CD4-positive, alpha-beta memory T cell (primary cell): ENCODE measurements at regions not wholly inside any gene's neighbourhood (a gene's known extent, or its start where the extent isn't known, plus 50 kb on each side); places are given as distances from the start of the nearest gene placed in this dataset.

Experiments
- CTCF ChIA-PET: fragments of 350-600 bp; sonication (Branson Sonifier 250); formaldehyde crosslinking; loops from one replicate; lab custom pipeline; 2021; ENCODE audit warnings: inconsistent platforms; ENCODE audit not compliant: partially characterized antibody; lab: Charles Lee
- POLR2A ChIA-PET: fragments of 350-600 bp; sonication (Branson Sonifier 250); formaldehyde crosslinking; loops from one replicate; lab custom pipeline; 2021; ENCODE audit not compliant: partially characterized antibody; lab: Charles Lee
- DNase-seq, 5 donors: peaks; one replicate each; pipeline versions ENCODE4 v3.0.0 to v3.0.0-alpha.2; 2020 to 2022; ENCODE audit warnings: mixed read lengths in 1 of 5
- H3K27ac ChIP-seq: one replicate; pipeline ENCODE4 v1.7.0; 2013; ENCODE audit warnings: low read depth, low read length
- H3K27me3 ChIP-seq: 2 replicates; pipeline ENCODE4 v1.7.0; 2013; ENCODE audit warnings: mild to moderate bottlenecking, low read length, moderate library complexity; ENCODE audit not compliant: insufficient read depth
- H3K36me3 ChIP-seq: 2 replicates; pipeline ENCODE4 v1.7.0; 2013; ENCODE audit warnings: mild to moderate bottlenecking, low read length, moderate library complexity; ENCODE audit not compliant: insufficient read depth
- H3K4me1 ChIP-seq: 2 replicates; pipeline ENCODE4 v1.7.0; 2013; ENCODE audit warnings: mild to moderate bottlenecking, low read length, moderate library complexity; ENCODE audit not compliant: insufficient read depth
- H3K4me3 ChIP-seq, 2 donors: one replicate each; pipeline ENCODE4 v1.7.0; 2013; ENCODE audit warnings: low read length in 2 of 2, mild to moderate bottlenecking in 1 of 2
- H3K9me3 ChIP-seq, 2 donors: one replicate each; pipeline ENCODE4 v1.7.0; 2013; ENCODE audit warnings: low read length in 2 of 2, control low read depth in 1 of 2; ENCODE audit not compliant: control insufficient read depth in 1 of 2
- H3K27ac Mint-ChIP-seq, 7 donors: one replicate each; pipeline ENCODE4 v1.8.0; 2020 to 2021; ENCODE audit warnings: mixed read lengths in 7 of 7, mild to moderate bottlenecking in 6 of 7, inconsistent platforms in 3 of 7, moderate library complexity in 3 of 7
- H3K27me3 Mint-ChIP-seq, 2 donors: one replicate each; pipeline ENCODE4 v1.8.0; 2020 to 2021; ENCODE audit warnings: mixed read lengths in 2 of 2
- H3K36me3 Mint-ChIP-seq, 2 donors: one replicate each; pipeline ENCODE4 v1.8.0; 2020 to 2021; ENCODE audit warnings: mixed read lengths in 2 of 2, inconsistent platforms in 1 of 2, mild to moderate bottlenecking in 1 of 2
- H3K4me1 Mint-ChIP-seq, 4 donors: one replicate each; pipeline ENCODE4 v1.8.0; 2020 to 2021; ENCODE audit warnings: mixed read lengths in 4 of 4, mild to moderate bottlenecking in 1 of 4
- H3K4me3 Mint-ChIP-seq, 8 donors: one replicate each; pipeline ENCODE4 v1.8.0; 2020 to 2021; ENCODE audit warnings: mixed read lengths in 8 of 8, mild to moderate bottlenecking in 7 of 8, moderate library complexity in 6 of 8, inconsistent platforms in 3 of 8
- H3K9me3 Mint-ChIP-seq, 8 donors: one replicate each; pipeline ENCODE4 v1.8.0; 2020 to 2021; ENCODE audit warnings: mixed read lengths in 8 of 8, mild to moderate bottlenecking in 5 of 8, inconsistent platforms in 3 of 8, moderate library complexity in 1 of 8
- intact Hi-C: fragments of 100-400 bp; cut with micrococcal nuclease; formaldehyde crosslinking; loops from one replicate; pipeline ENCODE4 v1.15.1; 2023

- H3K4me1 Mint-ChIP-seq, result no peaks in the 10 kb centered on the region
- H3K27ac Mint-ChIP-seq, result no peak overlapping the region
These were observed 120.3 kb upstream of the IPO9 start for GRCh38 chr1:201708691-201709090.

GRCh38 chr1:201709564-201710295, 119.2 kb upstream of the IPO9 start:
- no peaks in the 10 kb centered on the region for H3K4me1 Mint-ChIP-seq
- Histone ChIP-seq H3K9me3 (no peaks in the 10 kb centered on the region), H3K4me1 (no peaks in the 10 kb centered on the region), H3K36me3 (no peaks in the 10 kb centered on the region), H3K4me3 (no peak overlapping the region), H3K27me3 (no peaks in the 10 kb centered on the region), H3K27ac (no peak overlapping the region)
- ChIA-PET POLR2A (interaction anchor here (0.5 to 1.0 kb wide), 2 partner anchors 14 to 84 kb away, joined by 3 read pairs; no protein-coding TSS in a partner anchor), CTCF (interaction anchor here (0.6 to 11.6 kb wide), 15 partner anchors 8 to 264 kb away, joined by 3 to 178 read pairs (median 4); no protein-coding TSS in a partner anchor)
- DNase-seq, result peak in 4 of 5 donors; percentile 35 to 41 (median 36)
- H3K27me3 Mint-ChIP-seq, result peaks cover 0 to 2% of the 10 kb centered on the region in 2 donors
- no peaks in the 10 kb centered on the region for H3K9me3 Mint-ChIP-seq
- intact Hi-C loops, result loop anchor here (1.0 kb wide), 1 partner anchor 84 kb away; no protein-coding TSS in a partner anchor
- H3K36me3 Mint-ChIP-seq, result no peaks in the 10 kb centered on the region
- no peak overlapping the region for H3K4me3 Mint-ChIP-seq
- H3K27ac Mint-ChIP-seq, result no peak overlapping the region

More at GRCh38 chr1:201708691-201709090, 120.3 kb upstream of the IPO9 start:
- Mint-ChIP-seq H3K4me3 (no peak overlapping the region), H3K36me3 (no peaks in the 10 kb centered on the region), H3K27me3 (peaks cover 0 to 2% of the 10 kb centered on the region in 2 donors), H3K9me3 (no peaks in the 10 kb centered on the region)
- Histone ChIP-seq H3K4me3 (no peak overlapping the region), H3K27me3 (no peaks in the 10 kb centered on the region), H3K27ac (no peak overlapping the region), H3K4me1 (peaks cover 4% of the 10 kb centered on the region), H3K36me3 (no peaks in the 10 kb centered on the region), H3K9me3 (no peaks in the 10 kb centered on the region)
- ChIA-PET POLR2A (no interaction called here), CTCF (interaction anchor here (0.6 to 11.6 kb wide), 14 partner anchors 9 to 265 kb away, joined by 3 to 178 read pairs (median 4); no protein-coding TSS in a partner anchor)
- intact Hi-C loops, result loop anchor here (1.0 kb wide), 1 partner anchor 85 kb away; no protein-coding TSS in a partner anchor
- DNase-seq, result no peak

GRCh38 chr1:201710632-201711597, 118.0 kb upstream of the IPO9 start:
- H3K36me3 Mint-ChIP-seq, result no peaks in the 10 kb centered on the region
- ChIA-PET CTCF (interaction anchor here (0.7 to 11.6 kb wide), 6 partner anchors 10 to 1345 kb away, joined by 3 to 178 read pairs (median 7); no protein-coding TSS in a partner anchor), POLR2A (no interaction called here)
- Histone ChIP-seq H3K4me1 (no peaks in the 10 kb centered on the region), H3K9me3 (no peaks in the 10 kb centered on the region), H3K27ac (no peak overlapping the region), H3K27me3 (no peaks in the 10 kb centered on the region), H3K36me3 (no peaks in the 10 kb centered on the region), H3K4me3 (no peak overlapping the region)
- intact Hi-C loops, result no loop called here
- H3K9me3 Mint-ChIP-seq, result no peaks in the 10 kb centered on the region
- no peak overlapping the region for H3K27ac Mint-ChIP-seq
- H3K27me3 Mint-ChIP-seq, result no peaks in the 10 kb centered on the region
- no peaks in the 10 kb centered on the region for H3K4me1 Mint-ChIP-seq
- DNase-seq, result no peak
- H3K4me3 Mint-ChIP-seq, result no peak overlapping the region

GRCh38 chr1:201711811-201712210, 117.1 kb upstream of the IPO9 start:
- H3K9me3 ChIP-seq, result no peaks in the 10 kb centered on the region
- no peaks in the 10 kb centered on the region for H3K4me1 Mint-ChIP-seq
- CTCF ChIA-PET, result interaction anchor here (1.1 to 11.6 kb wide), 5 partner anchors 8 to 153 kb away, joined by 3 to 178 read pairs (median 6); no protein-coding TSS in a partner anchor
- no peaks in the 10 kb centered on the region for H3K36me3 Mint-ChIP-seq
- no peak overlapping the region for H3K27ac Mint-ChIP-seq
- H3K27me3 Mint-ChIP-seq, result no peaks in the 10 kb centered on the region
- no peaks in the 10 kb centered on the region for H3K4me1 ChIP-seq
- intact Hi-C loops, result no loop called here
- no peaks in the 10 kb centered on the region for H3K9me3 Mint-ChIP-seq
- H3K4me3 ChIP-seq, result no peak overlapping the region
- POLR2A ChIA-PET, result no interaction called here
- no peak overlapping the region for H3K4me3 Mint-ChIP-seq
- H3K27me3 ChIP-seq, result no peaks in the 10 kb centered on the region
- no peak for DNase-seq
- H3K27ac ChIP-seq, result no peak overlapping the region
- no peaks in the 10 kb centered on the region for H3K36me3 ChIP-seq

- ChIA-PET CTCF (interaction anchor here (0.8 to 11.6 kb wide), 7 partner anchors 8 to 215 kb away, joined by 3 to 178 read pairs (median 5); no protein-coding TSS in a partner anchor), POLR2A (no interaction called here)
- intact Hi-C loops, result no loop called here
- no peaks in the 10 kb centered on the region for H3K36me3 ChIP-seq
- no peak overlapping the region for H3K27ac ChIP-seq
- no peak for DNase-seq
- no peaks in the 10 kb centered on the region for H3K9me3 Mint-ChIP-seq
- no peak overlapping the region for H3K4me3 ChIP-seq
- H3K4me3 Mint-ChIP-seq, result no peak overlapping the region
- no peaks in the 10 kb centered on the region for H3K27me3 Mint-ChIP-seq
- no peaks in the 10 kb centered on the region for H3K36me3 Mint-ChIP-seq
- H3K4me1 ChIP-seq, result no peaks in the 10 kb centered on the region
- H3K27me3 ChIP-seq, result no peaks in the 10 kb centered on the region
- H3K4me1 Mint-ChIP-seq, result no peaks in the 10 kb centered on the region
- no peaks in the 10 kb centered on the region for H3K9me3 ChIP-seq
- H3K27ac Mint-ChIP-seq, result no peak overlapping the region
These were observed 116.4 kb upstream of the IPO9 start for GRCh38 chr1:201712387-201713085.

- Histone ChIP-seq H3K27me3 (no peaks in the 10 kb centered on the region), H3K9me3 (no peaks in the 10 kb centered on the region), H3K27ac (no peak overlapping the region), H3K4me3 (no peak overlapping the region), H3K36me3 (no peaks in the 10 kb centered on the region), H3K4me1 (no peaks in the 10 kb centered on the region)
- ChIA-PET CTCF (interaction anchor here (0.8 to 11.6 kb wide), 6 partner anchors 8 to 216 kb away, joined by 3 to 178 read pairs (median 5); no protein-coding TSS in a partner anchor), POLR2A (no interaction called here)
- no peaks in the 10 kb centered on the region for H3K27me3 Mint-ChIP-seq
- intact Hi-C loops, result no loop called here
- H3K36me3 Mint-ChIP-seq, result no peaks in the 10 kb centered on the region
- H3K27ac Mint-ChIP-seq, result peak overlapping the region in 1 of 7 donors; percentile 38
- DNase-seq, result no peak
- H3K4me1 Mint-ChIP-seq, result no peaks in the 10 kb centered on the region
- H3K4me3 Mint-ChIP-seq, result no peak overlapping the region
- no peaks in the 10 kb centered on the region for H3K9me3 Mint-ChIP-seq
These were observed 115.7 kb upstream of the IPO9 start for GRCh38 chr1:201713086-201713810.
